ENCODE measurements at regions not wholly inside any gene's neighbourhood (a gene's known extent, or its start where the extent isn't known, plus 50 kb on each side); places are given as distances from the start of the nearest gene placed in this dataset.

GRCh38 chr6:91020744-91021143, 433.9 kb upstream of the MAP3K7 start:
- Histone ChIP-seq H3K27me3 (replicated peaks; ENCODE audit: insufficient read depth) (no peaks in the 10 kb centered on the region), H3K4me1 (ENCODE audit: control insufficient read depth in 1 of 2, low read depth in 2 of 2) (no peaks in the 10 kb centered on the region), H3K36me3 (no peaks in the 10 kb centered on the region), H3K4me3 (no peak overlapping the region), H3K27ac (no peak overlapping the region), H3K9me3 (no peaks in the 10 kb centered on the region)
- ATAC-seq (ENCODE audit: insufficient number of reproducible peaks, low FRiP score, low read depth) = no peak
- TF ChIP-seq, protein P1, sequence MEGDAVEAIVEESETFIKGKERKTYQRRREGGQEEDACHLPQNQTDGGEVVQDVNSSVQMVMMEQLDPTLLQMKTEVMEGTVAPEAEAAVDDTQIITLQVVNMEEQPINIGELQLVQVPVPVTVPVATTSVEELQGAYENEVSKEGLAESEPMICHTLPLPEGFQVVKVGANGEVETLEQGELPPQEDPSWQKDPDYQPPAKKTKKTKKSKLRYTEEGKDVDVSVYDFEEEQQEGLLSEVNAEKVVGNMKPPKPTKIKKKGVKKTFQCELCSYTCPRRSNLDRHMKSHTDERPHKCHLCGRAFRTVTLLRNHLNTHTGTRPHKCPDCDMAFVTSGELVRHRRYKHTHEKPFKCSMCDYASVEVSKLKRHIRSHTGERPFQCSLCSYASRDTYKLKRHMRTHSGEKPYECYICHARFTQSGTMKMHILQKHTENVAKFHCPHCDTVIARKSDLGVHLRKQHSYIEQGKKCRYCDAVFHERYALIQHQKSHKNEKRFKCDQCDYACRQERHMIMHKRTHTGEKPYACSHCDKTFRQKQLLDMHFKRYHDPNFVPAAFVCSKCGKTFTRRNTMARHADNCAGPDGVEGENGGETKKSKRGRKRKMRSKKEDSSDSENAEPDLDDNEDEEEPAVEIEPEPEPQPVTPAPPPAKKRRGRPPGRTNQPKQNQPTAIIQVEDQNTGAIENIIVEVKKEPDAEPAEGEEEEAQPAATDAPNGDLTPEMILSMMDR (IDR thresholded peaks at IDR 0.05) = no peak
- no peak for DNase-seq (ENCODE audit: low spot score)

DNA sequence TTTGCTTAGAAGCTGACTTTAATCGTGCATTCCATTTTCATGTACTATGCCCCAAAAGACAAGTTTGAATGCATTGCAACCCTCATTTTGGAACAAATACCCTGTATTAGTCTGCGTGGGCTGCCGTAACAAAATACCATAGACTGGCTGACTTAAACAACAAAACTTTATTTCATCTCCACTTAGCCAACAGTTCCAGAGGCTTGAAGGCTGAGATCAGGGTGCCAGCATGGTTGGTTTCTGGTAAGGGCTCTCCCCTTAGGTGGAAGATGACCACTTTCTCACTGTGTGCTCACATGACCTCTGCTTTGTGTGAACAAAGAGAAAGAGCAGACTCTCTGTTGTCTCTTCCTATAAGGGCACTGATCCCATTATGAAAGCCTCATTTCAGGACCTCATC, 431.7 kb upstream of the MAP3K7 start:
- TF ChIP-seq, protein P1 (IDR thresholded peaks at IDR 0.05) = no peak
- Histone ChIP-seq H3K27me3 (replicated peaks; ENCODE audit: insufficient read depth) (no peaks in the 10 kb centered on the region), H3K36me3 (no peaks in the 10 kb centered on the region), H3K27ac (no peak overlapping the region), H3K4me3 (no peak overlapping the region), H3K9me3 (no peaks in the 10 kb centered on the region), H3K4me1 (ENCODE audit: control insufficient read depth in 1 of 2, low read depth in 2 of 2) (no peaks in the 10 kb centered on the region)
- ATAC-seq (ENCODE audit: insufficient number of reproducible peaks, low FRiP score, low read depth) = no peak
- no peak for DNase-seq (ENCODE audit: low spot score)

GRCh38 chr6:91013511-91013910, 426.6 kb upstream of the MAP3K7 start:
- Histone ChIP-seq H3K4me3 (no peak overlapping the region), H3K9me3 (no peaks in the 10 kb centered on the region), H3K36me3 (no peaks in the 10 kb centered on the region), H3K27me3 (replicated peaks; ENCODE audit: insufficient read depth) (no peaks in the 10 kb centered on the region), H3K4me1 (ENCODE audit: control insufficient read depth in 1 of 2, low read depth in 2 of 2) (no peaks in the 10 kb centered on the region), H3K27ac (no peak overlapping the region)
- no peak for ATAC-seq (ENCODE audit: insufficient number of reproducible peaks, low FRiP score, low read depth)
- no peak for DNase-seq (ENCODE audit: low spot score)
- TF ChIP-seq, protein P1 (IDR thresholded peaks at IDR 0.05) = no peak

DNA sequence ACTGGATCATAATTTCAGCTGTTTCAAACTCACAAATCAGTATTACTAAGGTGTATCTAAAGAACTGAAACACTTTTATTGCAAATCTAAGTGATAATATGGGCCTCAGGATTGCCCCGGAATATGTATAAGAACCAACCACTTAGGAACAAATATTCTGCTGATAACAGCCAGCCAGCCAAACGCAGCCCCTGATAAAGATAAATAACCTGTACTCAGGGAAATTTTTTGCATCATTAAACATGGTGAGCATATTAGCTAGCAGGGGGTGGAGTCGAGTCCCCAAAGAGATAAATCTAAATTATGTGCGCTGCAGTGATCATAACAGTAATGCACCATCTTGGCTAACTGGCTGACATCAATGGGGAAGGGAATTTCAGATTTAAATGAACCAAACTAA, 410.2 kb upstream of the MAP3K7 start:
- TF ChIP-seq, protein P1 (IDR thresholded peaks at IDR 0.05) = no peak
- Histone ChIP-seq H3K27ac (no peak overlapping the region), H3K27me3 (replicated peaks; ENCODE audit: insufficient read depth) (no peaks in the 10 kb centered on the region), H3K4me3 (no peak overlapping the region), H3K9me3 (no peaks in the 10 kb centered on the region), H3K36me3 (no peaks in the 10 kb centered on the region), H3K4me1 (ENCODE audit: control insufficient read depth in 1 of 2, low read depth in 2 of 2) (no peaks in the 10 kb centered on the region)
- ATAC-seq (ENCODE audit: insufficient number of reproducible peaks, low FRiP score, low read depth) (no peak), DNase-seq (ENCODE audit: low spot score) (no peak)

- Histone ChIP-seq H3K36me3 (no peaks in the 10 kb centered on the region), H3K4me1 (ENCODE audit: control insufficient read depth in 1 of 2, low read depth in 2 of 2) (no peaks in the 10 kb centered on the region), H3K9me3 (no peaks in the 10 kb centered on the region), H3K27me3 (replicated peaks; ENCODE audit: insufficient read depth) (no peaks in the 10 kb centered on the region), H3K4me3 (no peak overlapping the region), H3K27ac (no peak overlapping the region)
- DNase-seq (ENCODE audit: low spot score) (no peak), ATAC-seq (ENCODE audit: insufficient number of reproducible peaks, low FRiP score, low read depth) (no peak)
- TF ChIP-seq, protein P1 (IDR thresholded peaks at IDR 0.05) = no peak
Observed at GRCh38 chr6:90993770-90994169, 406.9 kb upstream of the MAP3K7 start.

Data from thoracic aorta (tissue), 2 donors.